ENCODE measurements at regions not wholly inside any gene's neighbourhood (a gene's known extent, or its start where the extent isn't known, plus 50 kb on each side); places are given as distances from the start of the nearest gene placed in this dataset.

DNA sequence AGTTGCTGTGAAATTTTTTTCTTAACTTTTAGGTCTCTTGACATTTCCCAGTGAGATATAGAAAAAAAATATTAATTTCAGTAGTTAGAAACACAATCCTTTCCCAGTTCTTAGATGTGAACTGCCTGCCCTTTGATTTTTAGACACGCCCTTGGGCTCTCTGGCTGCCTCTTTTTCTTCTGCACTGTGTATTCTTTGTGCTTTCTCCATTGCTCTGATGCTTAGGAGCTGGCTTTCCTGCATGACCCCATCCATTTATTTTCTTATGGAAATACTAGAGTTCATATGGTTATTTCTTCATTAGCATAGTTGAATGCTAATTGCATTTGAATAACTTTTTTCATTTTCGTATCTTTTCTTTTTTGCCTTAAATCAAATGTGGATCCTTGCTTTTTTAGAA is 224.9 kb upstream of the SMIM31 start:
- Mint-ChIP-seq H3K27ac (no peak overlapping the region), H3K36me3 (no peaks in the 10 kb centered on the region), H3K9me3 (peaks cover 0 to 4% (median 0%) of the 10 kb centered on the region in 7 donors), H3K4me1 (no peaks in the 10 kb centered on the region), H3K27me3 (ENCODE audit: low read depth in 3 of 3) (no peaks in the 10 kb centered on the region), H3K4me3 (no peak overlapping the region)
- Histone ChIP-seq H3K9ac (ENCODE audit: insufficient read depth, low read length, poor library complexity, severe bottlenecking) (no peak overlapping the region), H3K36me3 (replicated peaks in 1 of 2; ENCODE audit: control insufficient read depth in 1 of 2, insufficient read depth in 2 of 2, low read length in 2 of 2) (no peaks in the 10 kb centered on the region), H3K4me2 (replicated peaks; ENCODE audit: extremely low read depth, low read length, poor library complexity, severe bottlenecking) (no peak overlapping the region), H4K20me1 (ENCODE audit: insufficient read depth, low read length) (no peaks in the 10 kb centered on the region), H3K27ac (ENCODE audit: low read depth in 1 of 2, low read length in 2 of 2) (no peak overlapping the region), H3K79me2 (ENCODE audit: insufficient read depth, low read length) (no peaks in the 10 kb centered on the region), H3K27me3 (ENCODE audit: control insufficient read depth in 2 of 2, insufficient read depth in 2 of 2, low read length in 2 of 2) (no peaks in the 10 kb centered on the region), H3K4me1 (ENCODE audit: control insufficient read depth in 1 of 2, insufficient read depth in 2 of 2, low read length in 2 of 2) (no peaks in the 10 kb centered on the region), H2AFZ (ENCODE audit: insufficient read depth, low read depth, low read length, poor library complexity, severe bottlenecking) (no peak overlapping the region), H3K9me3 (replicated peaks in 1 of 2; ENCODE audit: control insufficient read depth in 1 of 2, insufficient read depth in 1 of 2, low read length in 2 of 2) (no peaks in the 10 kb centered on the region), H3K4me3 (replicated peaks in 1 of 3; ENCODE audit: low read depth in 2 of 3, low read length in 3 of 3) (no peak overlapping the region)
- WGBS (ENCODE audit: insufficient coverage): no CpG with 5 or more reads among the region's 2 CpGs
- intact Hi-C loops (cut with micrococcal nuclease): no loop called here
- TF ChIP-seq, protein P1, sequence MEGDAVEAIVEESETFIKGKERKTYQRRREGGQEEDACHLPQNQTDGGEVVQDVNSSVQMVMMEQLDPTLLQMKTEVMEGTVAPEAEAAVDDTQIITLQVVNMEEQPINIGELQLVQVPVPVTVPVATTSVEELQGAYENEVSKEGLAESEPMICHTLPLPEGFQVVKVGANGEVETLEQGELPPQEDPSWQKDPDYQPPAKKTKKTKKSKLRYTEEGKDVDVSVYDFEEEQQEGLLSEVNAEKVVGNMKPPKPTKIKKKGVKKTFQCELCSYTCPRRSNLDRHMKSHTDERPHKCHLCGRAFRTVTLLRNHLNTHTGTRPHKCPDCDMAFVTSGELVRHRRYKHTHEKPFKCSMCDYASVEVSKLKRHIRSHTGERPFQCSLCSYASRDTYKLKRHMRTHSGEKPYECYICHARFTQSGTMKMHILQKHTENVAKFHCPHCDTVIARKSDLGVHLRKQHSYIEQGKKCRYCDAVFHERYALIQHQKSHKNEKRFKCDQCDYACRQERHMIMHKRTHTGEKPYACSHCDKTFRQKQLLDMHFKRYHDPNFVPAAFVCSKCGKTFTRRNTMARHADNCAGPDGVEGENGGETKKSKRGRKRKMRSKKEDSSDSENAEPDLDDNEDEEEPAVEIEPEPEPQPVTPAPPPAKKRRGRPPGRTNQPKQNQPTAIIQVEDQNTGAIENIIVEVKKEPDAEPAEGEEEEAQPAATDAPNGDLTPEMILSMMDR (IDR thresholded peaks at IDR 0.05): no peak
- DNase-seq: no peak

DNA sequence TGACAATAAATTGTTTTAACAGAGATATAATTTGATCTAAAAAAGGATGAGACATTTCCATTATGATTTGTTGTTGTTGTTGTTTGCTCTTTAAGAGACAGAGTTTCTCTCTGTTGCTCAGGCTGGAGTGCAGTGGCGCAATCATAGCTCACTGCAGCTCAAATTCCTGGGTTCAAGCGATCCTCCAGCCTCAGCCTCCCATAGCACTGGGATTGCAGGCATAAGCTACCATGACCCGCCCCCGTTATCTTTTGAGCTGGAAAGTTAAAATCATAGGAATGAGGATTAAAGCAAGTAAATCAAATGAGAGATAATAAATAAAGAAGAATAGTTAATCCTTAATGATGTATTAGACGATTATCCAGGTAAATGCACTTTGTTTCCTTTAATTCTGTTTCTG is 224.4 kb upstream of the SMIM31 start:
- Histone ChIP-seq H3K9ac (ENCODE audit: insufficient read depth, low read length, poor library complexity, severe bottlenecking) (no peak overlapping the region), H2AFZ (ENCODE audit: insufficient read depth, low read depth, low read length, poor library complexity, severe bottlenecking) (no peak overlapping the region), H3K27me3 (ENCODE audit: control insufficient read depth in 2 of 2, insufficient read depth in 2 of 2, low read length in 2 of 2) (no peaks in the 10 kb centered on the region), H3K4me2 (replicated peaks; ENCODE audit: extremely low read depth, low read length, poor library complexity, severe bottlenecking) (no peak overlapping the region), H3K27ac (ENCODE audit: low read depth in 1 of 2, low read length in 2 of 2) (no peak overlapping the region), H3K4me3 (replicated peaks in 1 of 3; ENCODE audit: low read depth in 2 of 3, low read length in 3 of 3) (no peak overlapping the region), H3K4me1 (ENCODE audit: control insufficient read depth in 1 of 2, insufficient read depth in 2 of 2, low read length in 2 of 2) (no peaks in the 10 kb centered on the region), H4K20me1 (ENCODE audit: insufficient read depth, low read length) (no peaks in the 10 kb centered on the region), H3K79me2 (ENCODE audit: insufficient read depth, low read length) (no peaks in the 10 kb centered on the region), H3K36me3 (replicated peaks in 1 of 2; ENCODE audit: control insufficient read depth in 1 of 2, insufficient read depth in 2 of 2, low read length in 2 of 2) (no peaks in the 10 kb centered on the region), H3K9me3 (replicated peaks in 1 of 2; ENCODE audit: control insufficient read depth in 1 of 2, insufficient read depth in 1 of 2, low read length in 2 of 2) (no peaks in the 10 kb centered on the region)
- no peak overlapping the region for H3K27ac Mint-ChIP-seq
- H3K4me3 Mint-ChIP-seq: no peak overlapping the region
- no CpG with 5 or more reads among the region's 5 CpGs for WGBS (ENCODE audit: insufficient coverage)
- TF ChIP-seq, protein P1 (IDR thresholded peaks at IDR 0.05): no peak
- no peak for DNase-seq
- intact Hi-C loops (cut with micrococcal nuclease): no loop called here
- no peaks in the 10 kb centered on the region for H3K36me3 Mint-ChIP-seq
- peaks cover 0 to 4% (median 0%) of the 10 kb centered on the region in 7 donors for H3K9me3 Mint-ChIP-seq
- no peaks in the 10 kb centered on the region for H3K27me3 Mint-ChIP-seq (ENCODE audit: low read depth in 3 of 3)
- H3K4me1 Mint-ChIP-seq: no peaks in the 10 kb centered on the region

All from CD14-positive monocyte (primary cell).